Cardiac septum (tissue), 1 donor: ENCODE measurements at regions not wholly inside any gene's neighbourhood (a gene's known extent, or its start where the extent isn't known, plus 50 kb on each side); places are given as distances from the start of the nearest gene placed in this dataset.
"Not testable (repeated sequence)": the region's sequence is repeated elsewhere in the genome, so short reads cannot be mapped to it uniquely, and the experiment has no call there.

Experiments used
- DNase-seq: peaks from one replicate; pipeline ENCODE4 v3.0.0-alpha.2; 2020; ENCODE audit warnings: low spot score
- intact Hi-C: fragments of 100-400 bp; cut with DNase I; formaldehyde crosslinking; loops from one replicate; pipeline ENCODE4 v1.14.0; 2022
- donor health status: DM: no; HTN: no; CAD: no.

- no peak for DNase-seq
- intact Hi-C loops: no loop called here
Observed at GRCh38 chr16:61057635-61058034, 978.6 kb downstream of the CDH8 start.

GRCh38 chr16:61050547-61050946 is 985.7 kb downstream of the CDH8 start:
- no peak for DNase-seq
- intact Hi-C loops: no loop called here

GRCh38 chr16:61045931-61046330 is 990.3 kb downstream of the CDH8 start:
- intact Hi-C loops: no loop called here
- DNase-seq: no peak

GRCh38 chr16:61042737-61043136 is 993.5 kb downstream of the CDH8 start:
- intact Hi-C loops: no loop called here

GRCh38 chr16:61030616-61031015 is 1005.6 kb downstream of the CDH8 start:
- no peak for DNase-seq
- intact Hi-C loops: no loop called here

More at GRCh38 chr16:61042737-61043136, 993.5 kb downstream of the CDH8 start:
- no peak for DNase-seq

GRCh38 chr16:61024180-61024900 is 1011.9 kb downstream of the CDH8 start:
- DNase-seq: no peak
- intact Hi-C loops: no loop called here

GRCh38 chr16:61014869-61015268 is 1021.4 kb downstream of the CDH8 start:
- intact Hi-C loops: no loop called here
- no peak for DNase-seq

- DNase-seq: no peak
- intact Hi-C loops: no loop called here
Observed at GRCh38 chr16:61007694-61008093, 1028.5 kb downstream of the CDH8 start.

GRCh38 chr16:61005952-61006351 is 1030.3 kb downstream of the CDH8 start:
- intact Hi-C loops: no loop called here

GRCh38 chr16:61002479-61003204 is 1033.6 kb downstream of the CDH8 start:
- no peak for DNase-seq
- intact Hi-C loops: no loop called here

More at GRCh38 chr16:61005952-61006351, 1030.3 kb downstream of the CDH8 start:
- DNase-seq: no peak

- no peak for DNase-seq
- intact Hi-C loops: no loop called here
Observed at GRCh38 chr16:60991886-60992285, 1044.4 kb downstream of the CDH8 start.

- intact Hi-C loops: no loop called here
- no peak for DNase-seq
Observed at GRCh38 chr16:60989592-60989991, 1046.6 kb downstream of the CDH8 start.

- no peak for DNase-seq
- intact Hi-C loops: no loop called here
Observed at GRCh38 chr16:60979119-60979518, 1057.1 kb downstream of the CDH8 start.

GRCh38 chr16:60949800-60950199 is 1086.4 kb downstream of the CDH8 start:
- no peak for DNase-seq
- intact Hi-C loops: no loop called here

- no peak for DNase-seq
- intact Hi-C loops: no loop called here
Observed at GRCh38 chr16:60945225-60945624, 1091.0 kb downstream of the CDH8 start.

GRCh38 chr16:60936189-60936588 is 1100.0 kb downstream of the CDH8 start:
- DNase-seq, intact Hi-C loops: not testable (repeated sequence)

GRCh38 chr16:60932600-60932999 is 1103.6 kb downstream of the CDH8 start:
- DNase-seq: no peak
- intact Hi-C loops: no loop called here

- DNase-seq: no peak
- intact Hi-C loops: no loop called here
Observed at GRCh38 chr16:60930291-60930690, 1105.9 kb downstream of the CDH8 start.

GRCh38 chr16:60922920-60923319 is 1113.3 kb downstream of the CDH8 start:
- intact Hi-C loops: no loop called here
- no peak for DNase-seq

GRCh38 chr16:60914334-60914733 is 1121.9 kb downstream of the CDH8 start:
- no peak for DNase-seq

GRCh38 chr16:60907645-60908044 is 1128.6 kb downstream of the CDH8 start:
- no peak for DNase-seq
- intact Hi-C loops: no loop called here

More at GRCh38 chr16:60914334-60914733, 1121.9 kb downstream of the CDH8 start:
- intact Hi-C loops: no loop called here
